ENCODE measurements at regions not wholly inside any gene's neighbourhood (a gene's known extent, or its start where the extent isn't known, plus 50 kb on each side); places are given as distances from the start of the nearest gene placed in this dataset.
A peak's percentile ranks its signal among the peaks of the same experiment; 100 is the strongest.

- Mint-ChIP-seq H3K4me1 (peaks cover 60% of the 10 kb centered on the region), H3K27me3 (no peaks in the 10 kb centered on the region), H3K9me3 (ENCODE audit: low read depth) (no peaks in the 10 kb centered on the region), H3K4me3 (no peak overlapping the region), H3K27ac (no peak overlapping the region), H3K36me3 (ENCODE audit: low read depth) (no peaks in the 10 kb centered on the region)
- no peak for ATAC-seq
- intact Hi-C loops (cut with DNase I, micrococcal nuclease) = no loop called here
- CTCF ChIA-PET = interaction anchor here (0.5 to 1.6 kb wide), 6 partner anchors 8 to 54 kb away, joined by 3 to 6 read pairs (median 3); no protein-coding TSS in a partner anchor
- no peak for DNase-seq
- POLR2A ChIA-PET = no interaction called here
These were observed 64.5 kb downstream of the ZFP36L2 start for GRCh38 chr2:43161650-43162510.

- ChIA-PET CTCF (interaction anchor here (0.6 to 1.6 kb wide), 4 partner anchors 9 to 68 kb away, joined by 3 to 6 read pairs (median 4); no protein-coding TSS in a partner anchor), POLR2A (interaction anchor here (0.6 to 1.5 kb wide), 3 partner anchors 8 to 11 kb away, joined by 3 to 7 read pairs (median 6); no protein-coding TSS in a partner anchor)
- Mint-ChIP-seq H3K9me3 (ENCODE audit: low read depth) (no peaks in the 10 kb centered on the region), H3K4me3 (no peak overlapping the region), H3K27ac (peak overlapping the region; percentile 96), H3K36me3 (ENCODE audit: low read depth) (no peaks in the 10 kb centered on the region), H3K4me1 (peaks cover 63% of the 10 kb centered on the region), H3K27me3 (no peaks in the 10 kb centered on the region)
- ATAC-seq (no peak), DNase-seq (no peak)
- intact Hi-C loops (cut with DNase I, micrococcal nuclease) = no loop called here
These were observed 65.6 kb downstream of the ZFP36L2 start for GRCh38 chr2:43160778-43161177.

GRCh38 chr2:43159797-43160196 is 66.6 kb downstream of the ZFP36L2 start:
- ChIA-PET CTCF (interaction anchor here (0.9 to 1.2 kb wide), 2 partner anchors 69 to 70 kb away, joined by 5 read pairs; no protein-coding TSS in a partner anchor), POLR2A (interaction anchor here (0.8 to 1.5 kb wide), 6 partner anchors 9 to 101 kb away, joined by 3 to 7 read pairs (median 4); no protein-coding TSS in a partner anchor)
- peaks cover 59% of the 10 kb centered on the region for H3K4me1 Mint-ChIP-seq
- peak overlapping the region; percentile 96 for H3K27ac Mint-ChIP-seq
- H3K27me3 Mint-ChIP-seq = no peaks in the 10 kb centered on the region
- no peaks in the 10 kb centered on the region for H3K36me3 Mint-ChIP-seq (ENCODE audit: low read depth)
- DNase-seq (peak; percentile 55), ATAC-seq (no peak)
- intact Hi-C loops (cut with DNase I, micrococcal nuclease) = loop anchor here (1.0 kb wide), 4 partner anchors 15 to 67 kb away; partner anchors contain the start of gene ZFP36L2 (in 1 of the 2)
- peak overlapping the region; percentile 5 for H3K4me3 Mint-ChIP-seq
- H3K9me3 Mint-ChIP-seq (ENCODE audit: low read depth) = no peaks in the 10 kb centered on the region

GRCh38 chr2:43158259-43158880 is 68.0 kb downstream of the ZFP36L2 start:
- peak overlapping the region; percentile 63 for H3K4me3 Mint-ChIP-seq
- DNase-seq = peak; percentile 88
- intact Hi-C loops (cut with DNase I, micrococcal nuclease) = loop anchor here (1.0 kb wide), 3 partner anchors 9 to 99 kb away; no protein-coding TSS in a partner anchor
- POLR2A ChIA-PET = interaction anchor here (0.6 to 1.3 kb wide), 4 partner anchors 16 to 68 kb away, joined by 3 to 5 read pairs (median 4); partner anchors contain the start of gene ZFP36L2
- H3K4me1 Mint-ChIP-seq = peaks cover 60% of the 10 kb centered on the region
- CTCF ChIA-PET = interaction anchor here (1.2 to 1.5 kb wide), 4 partner anchors 13 to 66 kb away, joined by 3 to 6 read pairs (median 4); no protein-coding TSS in a partner anchor
- peak overlapping the region; percentile 96 for H3K27ac Mint-ChIP-seq
- no peaks in the 10 kb centered on the region for H3K36me3 Mint-ChIP-seq (ENCODE audit: low read depth)
- no peaks in the 10 kb centered on the region for H3K27me3 Mint-ChIP-seq
- ATAC-seq = peak; percentile 70
- H3K9me3 Mint-ChIP-seq (ENCODE audit: low read depth) = no peaks in the 10 kb centered on the region

GRCh38 chr2:43157506-43158246 is 68.7 kb downstream of the ZFP36L2 start:
- ChIA-PET CTCF (interaction anchor here (0.8 to 1.5 kb wide), 5 partner anchors 13 to 67 kb away, joined by 3 to 6 read pairs (median 3); no protein-coding TSS in a partner anchor), POLR2A (interaction anchor here (0.6 to 1.3 kb wide), 4 partner anchors 17 to 69 kb away, joined by 3 to 5 read pairs (median 4); partner anchors contain the start of gene ZFP36L2)
- H3K4me3 Mint-ChIP-seq = peak overlapping the region; percentile 63
- peak overlapping the region; percentile 96 for H3K27ac Mint-ChIP-seq
- H3K36me3 Mint-ChIP-seq (ENCODE audit: low read depth) = no peaks in the 10 kb centered on the region
- H3K27me3 Mint-ChIP-seq = no peaks in the 10 kb centered on the region
- intact Hi-C loops (cut with DNase I, micrococcal nuclease) = loop anchor here (1.0 kb wide), 3 partner anchors 8 to 98 kb away; no protein-coding TSS in a partner anchor
- no peaks in the 10 kb centered on the region for H3K9me3 Mint-ChIP-seq (ENCODE audit: low read depth)
- DNase-seq = peak; percentile 32
- ATAC-seq = no peak
- peaks cover 63% of the 10 kb centered on the region for H3K4me1 Mint-ChIP-seq

- DNase-seq (no peak), ATAC-seq (no peak)
- CTCF ChIA-PET = no interaction called here
- H3K4me3 Mint-ChIP-seq = no peak overlapping the region
- no peaks in the 10 kb centered on the region for H3K9me3 Mint-ChIP-seq (ENCODE audit: low read depth)
- intact Hi-C loops (cut with DNase I, micrococcal nuclease) = no loop called here
- H3K36me3 Mint-ChIP-seq (ENCODE audit: low read depth) = no peaks in the 10 kb centered on the region
- POLR2A ChIA-PET = no interaction called here
- peak overlapping the region; percentile 22 for H3K27ac Mint-ChIP-seq
- H3K4me1 Mint-ChIP-seq = peaks cover 61% of the 10 kb centered on the region
- H3K27me3 Mint-ChIP-seq = no peaks in the 10 kb centered on the region
These were observed 70.5 kb downstream of the ZFP36L2 start for GRCh38 chr2:43155851-43156411.

GRCh38 chr2:43154685-43155084 is 71.7 kb downstream of the ZFP36L2 start:
- ATAC-seq (no peak), DNase-seq (no peak)
- Mint-ChIP-seq H3K4me1 (peaks cover 59% of the 10 kb centered on the region), H3K36me3 (ENCODE audit: low read depth) (peaks cover under 1% of the 10 kb centered on the region), H3K4me3 (no peak overlapping the region), H3K27me3 (no peaks in the 10 kb centered on the region), H3K9me3 (ENCODE audit: low read depth) (no peaks in the 10 kb centered on the region), H3K27ac (no peak overlapping the region)
- CTCF ChIA-PET = interaction anchor here (1.0 kb wide), 2 partner anchors 61 to 64 kb away, joined by 3 read pairs; no protein-coding TSS in a partner anchor
- intact Hi-C loops (cut with DNase I, micrococcal nuclease) = loop anchor here in 1 of 2 experiments (5.0 kb wide), 1 partner anchor 1312 kb away; no protein-coding TSS in a partner anchor
- POLR2A ChIA-PET = no interaction called here

- intact Hi-C loops (cut with DNase I, micrococcal nuclease) = loop anchor here in 1 of 2 experiments (5.0 kb wide), 1 partner anchor 1311 kb away; no protein-coding TSS in a partner anchor
- no peaks in the 10 kb centered on the region for H3K27me3 Mint-ChIP-seq
- no peaks in the 10 kb centered on the region for H3K9me3 Mint-ChIP-seq (ENCODE audit: low read depth)
- ChIA-PET CTCF (interaction anchor here (0.7 to 1.2 kb wide), 2 partner anchors 19 to 76 kb away, joined by 3 to 7 read pairs; no protein-coding TSS in a partner anchor), POLR2A (no interaction called here)
- DNase-seq (no peak), ATAC-seq (no peak)
- peak overlapping the region; percentile 9 for H3K27ac Mint-ChIP-seq
- peaks cover 2% of the 10 kb centered on the region for H3K36me3 Mint-ChIP-seq (ENCODE audit: low read depth)
- no peak overlapping the region for H3K4me3 Mint-ChIP-seq
- peaks cover 59% of the 10 kb centered on the region for H3K4me1 Mint-ChIP-seq
These were observed 73.4 kb downstream of the ZFP36L2 start for GRCh38 chr2:43152741-43153647.

- ATAC-seq (no peak), DNase-seq (no peak)
- Mint-ChIP-seq H3K4me1 (peaks cover 58% of the 10 kb centered on the region), H3K27me3 (no peaks in the 10 kb centered on the region), H3K27ac (peak overlapping the region; percentile 58), H3K4me3 (no peak overlapping the region), H3K9me3 (ENCODE audit: low read depth) (no peaks in the 10 kb centered on the region), H3K36me3 (ENCODE audit: low read depth) (peaks cover 2% of the 10 kb centered on the region)
- ChIA-PET CTCF (interaction anchor here (0.7 to 2.0 kb wide), 5 partner anchors 17 to 77 kb away, joined by 3 to 7 read pairs (median 3); no protein-coding TSS in a partner anchor), POLR2A (no interaction called here)
- intact Hi-C loops (cut with DNase I, micrococcal nuclease) = loop anchor here in 1 of 2 experiments (5.0 kb wide), 1 partner anchor 1310 kb away; no protein-coding TSS in a partner anchor
These were observed 74.2 kb downstream of the ZFP36L2 start for GRCh38 chr2:43152186-43152585.

Data from activated CD4-positive, alpha-beta T cell treated with anti-CD3 and anti-CD28 coated beads for 36 hours (primary cell).